ENCODE measurements at regions not wholly inside any gene's neighbourhood (a gene's known extent, or its start where the extent isn't known, plus 50 kb on each side); places are given as distances from the start of the nearest gene placed in this dataset.

DNA sequence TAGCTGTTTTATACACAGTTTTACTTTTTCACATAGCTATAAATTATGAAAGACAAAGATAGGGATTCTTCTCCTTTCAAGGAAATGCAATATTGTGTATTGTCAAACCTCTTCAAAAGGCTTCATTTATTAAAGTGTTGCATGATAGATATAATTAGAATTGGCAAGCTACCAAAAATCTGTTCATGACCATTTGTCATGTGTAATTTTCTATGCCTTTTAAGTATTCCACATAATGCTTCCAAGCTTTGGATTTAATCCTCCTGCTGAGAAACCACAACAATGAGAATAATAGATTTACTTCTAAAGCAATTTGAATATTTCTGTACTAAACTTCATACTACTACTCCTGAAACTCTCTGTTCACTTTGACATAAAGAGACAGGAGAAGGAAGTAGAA, 403.2 kb upstream of the CCDC179 start:
- no peak overlapping the region for H3K4me3 ChIP-seq (ENCODE audit: control insufficient read depth, low read depth, low read length)

DNA sequence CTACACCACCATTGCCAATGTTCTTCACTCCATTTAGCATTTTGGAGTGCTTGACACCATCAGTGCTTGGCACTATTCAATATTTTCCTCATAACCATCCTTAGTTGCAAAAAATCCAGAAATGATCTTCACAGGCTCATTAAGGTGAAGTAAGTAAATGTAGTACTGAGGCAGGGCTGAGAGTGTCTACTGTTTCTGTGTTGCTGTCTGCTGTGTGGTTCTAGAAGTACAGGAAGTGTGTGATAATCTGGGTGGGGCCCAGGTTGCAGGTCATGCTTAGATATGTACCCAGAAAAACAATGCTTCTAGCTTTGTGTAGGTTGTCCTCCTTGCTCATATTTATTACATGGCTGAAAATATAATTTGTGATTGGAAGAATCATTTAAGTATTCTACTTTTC, 411.8 kb upstream of the CCDC179 start:
- no peak overlapping the region for H3K4me3 ChIP-seq (ENCODE audit: control insufficient read depth, low read depth, low read length)
- DNase-seq (ENCODE audit: low read depth): no peak
- TF ChIP-seq, protein P1, sequence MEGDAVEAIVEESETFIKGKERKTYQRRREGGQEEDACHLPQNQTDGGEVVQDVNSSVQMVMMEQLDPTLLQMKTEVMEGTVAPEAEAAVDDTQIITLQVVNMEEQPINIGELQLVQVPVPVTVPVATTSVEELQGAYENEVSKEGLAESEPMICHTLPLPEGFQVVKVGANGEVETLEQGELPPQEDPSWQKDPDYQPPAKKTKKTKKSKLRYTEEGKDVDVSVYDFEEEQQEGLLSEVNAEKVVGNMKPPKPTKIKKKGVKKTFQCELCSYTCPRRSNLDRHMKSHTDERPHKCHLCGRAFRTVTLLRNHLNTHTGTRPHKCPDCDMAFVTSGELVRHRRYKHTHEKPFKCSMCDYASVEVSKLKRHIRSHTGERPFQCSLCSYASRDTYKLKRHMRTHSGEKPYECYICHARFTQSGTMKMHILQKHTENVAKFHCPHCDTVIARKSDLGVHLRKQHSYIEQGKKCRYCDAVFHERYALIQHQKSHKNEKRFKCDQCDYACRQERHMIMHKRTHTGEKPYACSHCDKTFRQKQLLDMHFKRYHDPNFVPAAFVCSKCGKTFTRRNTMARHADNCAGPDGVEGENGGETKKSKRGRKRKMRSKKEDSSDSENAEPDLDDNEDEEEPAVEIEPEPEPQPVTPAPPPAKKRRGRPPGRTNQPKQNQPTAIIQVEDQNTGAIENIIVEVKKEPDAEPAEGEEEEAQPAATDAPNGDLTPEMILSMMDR (IDR thresholded peaks at IDR 0.05; ENCODE audit: control insufficient read depth, insufficient read depth, low read depth, low read length, missing control alignments): no peak

More for the DNA sequence above, 403.2 kb upstream of the CCDC179 start:
- no peak for DNase-seq (ENCODE audit: low read depth)
- TF ChIP-seq, protein P1 (IDR thresholded peaks at IDR 0.05; ENCODE audit: control insufficient read depth, insufficient read depth, low read depth, low read length, missing control alignments): no peak

DNA sequence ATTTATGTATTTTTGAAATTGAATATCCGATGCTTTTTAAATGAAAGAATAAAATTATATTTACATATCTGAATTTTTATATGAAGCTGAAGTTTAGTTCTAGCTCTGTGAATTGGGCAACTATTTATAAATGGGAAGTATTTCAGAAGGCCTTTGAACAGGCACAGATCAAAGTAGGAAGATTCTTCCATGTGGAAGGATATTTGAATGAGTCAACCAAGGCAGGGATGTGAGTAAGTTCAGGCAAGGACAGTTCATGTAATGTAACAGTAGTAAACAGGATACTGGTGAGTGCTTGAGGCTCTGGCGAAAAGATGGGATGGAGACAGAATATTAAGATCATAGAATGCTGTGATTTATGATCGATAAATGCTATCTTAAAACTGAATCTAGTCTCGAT, 417.8 kb upstream of the CCDC179 start:
- TF ChIP-seq, protein P1 (IDR thresholded peaks at IDR 0.05; ENCODE audit: control insufficient read depth, insufficient read depth, low read depth, low read length, missing control alignments): no peak
- DNase-seq (ENCODE audit: low read depth): peak; percentile 2
- no peak overlapping the region for H3K4me3 ChIP-seq (ENCODE audit: control insufficient read depth, low read depth, low read length)

DNA sequence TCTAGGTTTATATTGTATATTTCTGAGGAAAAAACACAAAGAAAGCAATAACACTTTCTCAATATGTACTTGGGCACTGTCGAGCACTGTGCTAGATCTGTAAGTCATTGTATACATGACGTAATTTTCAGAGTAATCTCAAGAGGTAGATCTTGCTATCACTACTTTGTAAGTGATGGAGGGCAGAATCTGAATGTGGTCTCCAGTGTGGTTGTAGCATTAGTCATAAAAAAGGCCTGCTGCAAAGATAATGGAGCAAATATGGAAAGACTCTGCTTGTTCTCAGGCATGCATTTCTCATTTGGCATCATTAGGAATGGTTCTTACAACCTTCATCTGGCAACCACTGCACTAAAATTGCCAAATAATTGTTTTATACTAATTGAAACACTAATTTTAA, 419.8 kb upstream of the CCDC179 start:
- no peak for DNase-seq (ENCODE audit: low read depth)
- no peak overlapping the region for H3K4me3 ChIP-seq (ENCODE audit: control insufficient read depth, low read depth, low read length)
- TF ChIP-seq, protein P1 (IDR thresholded peaks at IDR 0.05; ENCODE audit: control insufficient read depth, insufficient read depth, low read depth, low read length, missing control alignments): no peak

DNA sequence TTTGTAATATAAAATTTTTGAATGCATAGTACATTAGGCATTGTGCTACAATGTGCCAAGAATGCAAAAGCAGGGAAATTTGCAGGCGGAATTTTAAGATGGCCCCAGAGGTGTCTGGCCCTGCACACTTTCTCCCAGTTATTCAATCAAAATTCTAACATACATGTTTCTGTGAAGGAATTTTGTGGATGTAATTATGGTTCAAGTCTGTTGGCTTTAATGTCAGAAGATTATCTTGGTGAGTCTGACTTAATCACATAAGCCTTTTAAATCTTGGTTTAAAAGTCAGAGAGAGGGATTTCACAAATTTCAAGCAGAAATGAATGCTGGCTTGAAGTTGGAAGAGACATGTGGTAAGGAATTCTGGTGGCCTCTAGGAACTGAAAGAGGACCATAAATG, 423.4 kb upstream of the CCDC179 start:
- no peak overlapping the region for H3K4me3 ChIP-seq (ENCODE audit: control insufficient read depth, low read depth, low read length)
- no peak for DNase-seq (ENCODE audit: low read depth)
- TF ChIP-seq, protein P1 (IDR thresholded peaks at IDR 0.05; ENCODE audit: control insufficient read depth, insufficient read depth, low read depth, low read length, missing control alignments): no peak

DNA sequence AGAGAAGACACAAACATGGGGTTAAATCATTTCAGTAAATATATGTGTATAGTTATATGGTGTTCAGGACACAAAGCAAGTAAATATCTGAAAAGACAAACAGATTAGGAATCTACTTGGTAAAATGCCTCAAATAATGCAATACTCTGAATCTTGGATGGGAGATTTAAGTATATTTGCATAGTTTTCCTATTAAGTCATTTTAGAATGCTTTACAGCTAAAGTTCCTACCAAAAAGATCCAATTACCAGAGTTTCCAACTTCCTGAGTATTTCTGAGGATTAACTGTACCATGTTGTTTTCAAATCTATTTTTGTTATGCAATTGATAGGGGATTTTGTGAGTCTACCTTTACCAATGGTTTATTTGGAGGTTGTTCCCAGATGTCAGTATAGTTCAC, 424.4 kb upstream of the CCDC179 start:
- peak; percentile 8 for DNase-seq (ENCODE audit: low read depth)
- H3K4me3 ChIP-seq (ENCODE audit: control insufficient read depth, low read depth, low read length): no peak overlapping the region
- TF ChIP-seq, protein P1 (IDR thresholded peaks at IDR 0.05; ENCODE audit: control insufficient read depth, insufficient read depth, low read depth, low read length, missing control alignments): no peak

Measured in AG09309 (cell line).